ENCODE measurements at regions not wholly inside any gene's neighbourhood (a gene's known extent, or its start where the extent isn't known, plus 50 kb on each side); places are given as distances from the start of the nearest gene placed in this dataset.
"Not testable (repeated sequence)": the region's sequence is repeated elsewhere in the genome, so short reads cannot be mapped to it uniquely, and the experiment has no call there.

- intact Hi-C loops (cut with DNase I; ENCODE audit: low total_unique reads) = no loop called here
- no peaks in the 10 kb centered on the region for H3K9me3 ChIP-seq
- TF ChIP-seq CTCF (IDR thresholded peaks at IDR 0.05) = no peak
- TF ChIP-seq POLR2A (IDR thresholded peaks at IDR 0.05) = no peak
- no peak for TF ChIP-seq POLR2AphosphoS5 (IDR thresholded peaks at IDR 0.05)
- no peaks in the 10 kb centered on the region for H3K36me3 ChIP-seq
- no peak for DNase-seq (ENCODE audit: low spot score in 2 of 2)
- peaks cover 0 to 4% of the 10 kb centered on the region in 2 donors for H3K27me3 ChIP-seq
- H3K4me1 ChIP-seq = no peaks in the 10 kb centered on the region
- peak overlapping the region in 1 of 3 donors; percentile 46 for H3K4me3 ChIP-seq
- no peak overlapping the region for H3K27ac ChIP-seq
These were observed 182.3 kb upstream of the NDN start for GRCh38 chr15:23869396-23869795.

GRCh38 chr15:23873613-23874012, 186.5 kb upstream of the NDN start:
- intact Hi-C loops (cut with DNase I; ENCODE audit: low total_unique reads); DNase-seq (ENCODE audit: low spot score in 2 of 2); H3K36me3 ChIP-seq: not testable (repeated sequence)

GRCh38 chr15:23877502-23878412, 190.7 kb upstream of the NDN start:
- no peaks in the 10 kb centered on the region for H3K36me3 ChIP-seq
- no peak for DNase-seq (ENCODE audit: low spot score in 2 of 2)
- H3K4me3 ChIP-seq = no peak overlapping the region
- TF ChIP-seq POLR2A (IDR thresholded peaks at IDR 0.05) (no peak), POLR2AphosphoS5 (IDR thresholded peaks at IDR 0.05) (no peak), CTCF (IDR thresholded peaks at IDR 0.05) (peak in 2 of 3 donors; percentile 8 to 50)
- H3K27ac ChIP-seq = no peak overlapping the region
- H3K4me1 ChIP-seq = no peaks in the 10 kb centered on the region
- intact Hi-C loops (cut with DNase I; ENCODE audit: low total_unique reads) = no loop called here
- H3K27me3 ChIP-seq = no peaks in the 10 kb centered on the region
- no peaks in the 10 kb centered on the region for H3K9me3 ChIP-seq

More at GRCh38 chr15:23873613-23874012, 186.5 kb upstream of the NDN start:
- H3K4me3 ChIP-seq, H3K27ac ChIP-seq, H3K9me3 ChIP-seq, H3K27me3 ChIP-seq, H3K4me1 ChIP-seq: not testable (repeated sequence)

GRCh38 chr15:23881291-23881690, 194.2 kb upstream of the NDN start:
- no peaks in the 10 kb centered on the region for H3K9me3 ChIP-seq
- intact Hi-C loops (cut with DNase I; ENCODE audit: low total_unique reads) = no loop called here
- TF ChIP-seq POLR2A (IDR thresholded peaks at IDR 0.05) = no peak
- no peak for TF ChIP-seq CTCF (IDR thresholded peaks at IDR 0.05)
- no peak for TF ChIP-seq POLR2AphosphoS5 (IDR thresholded peaks at IDR 0.05)

GRCh38 chr15:23890218-23890617, 203.1 kb upstream of the NDN start:
- no peak for DNase-seq (ENCODE audit: low spot score in 2 of 2)
- intact Hi-C loops (cut with DNase I; ENCODE audit: low total_unique reads) = no loop called here
- TF ChIP-seq CTCF (IDR thresholded peaks at IDR 0.05) (no peak), POLR2A (IDR thresholded peaks at IDR 0.05) (no peak), POLR2AphosphoS5 (IDR thresholded peaks at IDR 0.05) (no peak)

More at GRCh38 chr15:23881291-23881690, 194.2 kb upstream of the NDN start:
- Histone ChIP-seq H3K27ac (no peak overlapping the region), H3K4me3 (no peak overlapping the region), H3K4me1 (no peaks in the 10 kb centered on the region), H3K27me3 (no peaks in the 10 kb centered on the region), H3K36me3 (no peaks in the 10 kb centered on the region)
- DNase-seq (ENCODE audit: low spot score in 2 of 2) = no peak

More at GRCh38 chr15:23890218-23890617, 203.1 kb upstream of the NDN start:
- Histone ChIP-seq H3K4me3 (no peak overlapping the region), H3K27me3 (no peaks in the 10 kb centered on the region), H3K27ac (no peak overlapping the region), H3K36me3 (no peaks in the 10 kb centered on the region), H3K4me1 (no peaks in the 10 kb centered on the region), H3K9me3 (no peaks in the 10 kb centered on the region)

Data from breast epithelium (tissue), 4 donors.